ENCODE measurements at regions not wholly inside any gene's neighbourhood (a gene's known extent, or its start where the extent isn't known, plus 50 kb on each side); places are given as distances from the start of the nearest gene placed in this dataset.

GRCh38 chr16:35908942-35909341 is 2449.5 kb downstream of the TP53TG3F start:
- Histone ChIP-seq H3K79me2 (ENCODE audit: control insufficient read depth, insufficient read depth, low read length) (no peaks in the 10 kb centered on the region), H3K36me3 (replicated peaks in 1 of 2; ENCODE audit: control extremely low read depth in 1 of 2, control insufficient read depth in 1 of 2, extremely low read depth in 1 of 2, insufficient read depth in 2 of 2, low read length in 1 of 2) (no peaks in the 10 kb centered on the region), H3K9me3 (ENCODE audit: control extremely low read depth in 1 of 3, control insufficient read depth in 2 of 3, insufficient read depth in 1 of 3, low read length in 2 of 3) (peaks cover 0 to 35% (median 3%) of the 10 kb centered on the region in 3 donors), H3K4me1 (ENCODE audit: control insufficient read depth in 2 of 2, insufficient read depth in 2 of 2, low read length in 2 of 2) (no peaks in the 10 kb centered on the region), H3K4me3 (ENCODE audit: control extremely low read depth in 1 of 5, extremely low read depth in 1 of 5, insufficient read depth in 1 of 5, low read depth in 2 of 5, low read length in 4 of 5) (no peak overlapping the region), H3K9ac (ENCODE audit: low read length) (no peak overlapping the region), H3K27me3 (replicated peaks in 1 of 4; ENCODE audit: control extremely low read depth in 1 of 4, control insufficient read depth in 3 of 4, insufficient read depth in 4 of 4, low read length in 3 of 4) (no peaks in the 10 kb centered on the region), H2AFZ (ENCODE audit: insufficient read depth, low read depth, low read length, poor library complexity, severe bottlenecking) (no peak overlapping the region), H4K20me1 (ENCODE audit: control insufficient read depth, insufficient read depth, low read length, poor library complexity, severe bottlenecking) (no peaks in the 10 kb centered on the region), H3K4me2 (replicated peaks; ENCODE audit: low read depth, low read length, poor library complexity, severe bottlenecking) (no peak overlapping the region), H3K27ac (ENCODE audit: low read length in 2 of 2) (no peak overlapping the region)
- ATAC-seq (ENCODE audit: low read depth): no peak
- no peak for TF ChIP-seq EZH2 (IDR thresholded peaks at IDR 0.05; ENCODE audit: borderline replicate concordance, insufficient read depth, low read depth, low read length, poor library complexity, severe bottlenecking)
- TF ChIP-seq CTCF (IDR thresholded peaks at IDR 0.05): no peak
- peaks cover 24% of the 10 kb centered on the region for H3K9me3 Mint-ChIP-seq (ENCODE audit: insufficient read depth)
- intact Hi-C loops (cut with micrococcal nuclease): no loop called here
- H3K27ac Mint-ChIP-seq: no peak overlapping the region
- H3K4me1 Mint-ChIP-seq: no peaks in the 10 kb centered on the region
- POLR2A ChIA-PET: no interaction called here
- no peak overlapping the region for H3K4me3 Mint-ChIP-seq
- CTCF ChIA-PET: no interaction called here
- WGBS (ENCODE audit: insufficient coverage): 58% methylated on average over 2 of the region's 2 CpGs
- DNase-seq: no peak
- no peaks in the 10 kb centered on the region for H3K27me3 Mint-ChIP-seq

GRCh38 chr16:35909351-35909954 is 2450.0 kb downstream of the TP53TG3F start:
- CTCF ChIA-PET: no interaction called here
- Histone ChIP-seq H2AFZ (ENCODE audit: insufficient read depth, low read depth, low read length, poor library complexity, severe bottlenecking) (no peak overlapping the region), H3K27me3 (replicated peaks in 1 of 4; ENCODE audit: control extremely low read depth in 1 of 4, control insufficient read depth in 3 of 4, insufficient read depth in 4 of 4, low read length in 3 of 4) (no peaks in the 10 kb centered on the region), H3K36me3 (replicated peaks in 1 of 2; ENCODE audit: control extremely low read depth in 1 of 2, control insufficient read depth in 1 of 2, extremely low read depth in 1 of 2, insufficient read depth in 2 of 2, low read length in 1 of 2) (no peaks in the 10 kb centered on the region), H3K4me3 (ENCODE audit: control extremely low read depth in 1 of 5, extremely low read depth in 1 of 5, insufficient read depth in 1 of 5, low read depth in 2 of 5, low read length in 4 of 5) (no peak overlapping the region), H3K27ac (ENCODE audit: low read length in 2 of 2) (no peak overlapping the region), H3K79me2 (ENCODE audit: control insufficient read depth, insufficient read depth, low read length) (no peaks in the 10 kb centered on the region), H3K9me3 (ENCODE audit: control extremely low read depth in 1 of 3, control insufficient read depth in 2 of 3, insufficient read depth in 1 of 3, low read length in 2 of 3) (peaks cover 0 to 35% (median 3%) of the 10 kb centered on the region in 3 donors), H3K4me2 (replicated peaks; ENCODE audit: low read depth, low read length, poor library complexity, severe bottlenecking) (no peak overlapping the region), H3K9ac (ENCODE audit: low read length) (no peak overlapping the region), H4K20me1 (ENCODE audit: control insufficient read depth, insufficient read depth, low read length, poor library complexity, severe bottlenecking) (no peaks in the 10 kb centered on the region), H3K4me1 (ENCODE audit: control insufficient read depth in 2 of 2, insufficient read depth in 2 of 2, low read length in 2 of 2) (no peaks in the 10 kb centered on the region)
- WGBS (ENCODE audit: insufficient coverage): 94% methylated on average over 5 of the region's 6 CpGs
- TF ChIP-seq EZH2 (IDR thresholded peaks at IDR 0.05; ENCODE audit: borderline replicate concordance, insufficient read depth, low read depth, low read length, poor library complexity, severe bottlenecking) (no peak), CTCF (IDR thresholded peaks at IDR 0.05) (no peak)
- DNase-seq (no peak), ATAC-seq (ENCODE audit: low read depth) (no peak)
- POLR2A ChIA-PET: no interaction called here
- H3K9me3 Mint-ChIP-seq (ENCODE audit: insufficient read depth): peaks cover 23% of the 10 kb centered on the region
- no peak overlapping the region for H3K27ac Mint-ChIP-seq
- H3K4me3 Mint-ChIP-seq: no peak overlapping the region
- no peaks in the 10 kb centered on the region for H3K27me3 Mint-ChIP-seq
- no peaks in the 10 kb centered on the region for H3K4me1 Mint-ChIP-seq
- intact Hi-C loops (cut with micrococcal nuclease): no loop called here

Data from B cell (primary cell).